ENCODE measurements at regions not wholly inside any gene's neighbourhood (a gene's known extent, or its start where the extent isn't known, plus 50 kb on each side); places are given as distances from the start of the nearest gene placed in this dataset.

GRCh38 chr12:116384691-116385485 lies 107.4 kb upstream of the MED13L start:
- no peak for TF ChIP-seq CTCF (IDR thresholded peaks at IDR 0.05; ENCODE audit: unreplicated experiment)
- Mint-ChIP-seq H3K27me3 (ENCODE audit: insufficient read depth, unreplicated experiment) (no peaks in the 10 kb centered on the region), H3K36me3 (ENCODE audit: insufficient read depth, unreplicated experiment) (no peaks in the 10 kb centered on the region), H3K9me3 (ENCODE audit: unreplicated experiment) (no peaks in the 10 kb centered on the region), H3K4me3 (ENCODE audit: unreplicated experiment) (no peak overlapping the region), H3K27ac (ENCODE audit: low read depth, unreplicated experiment) (no peak overlapping the region), H3K4me1 (ENCODE audit: insufficient read depth, unreplicated experiment) (peaks cover 28% of the 10 kb centered on the region)
- intact Hi-C loops (cut with micrococcal nuclease), result no loop called here
- ChIA-PET CTCF (interaction anchor here (0.6 to 0.7 kb wide), 2 partner anchors 215 to 560 kb away, joined by 3 to 4 read pairs; no protein-coding TSS in a partner anchor), POLR2A (interaction anchor here (0.9 kb wide), 1 partner anchor 20 kb away, joined by 3 read pairs; no protein-coding TSS in a partner anchor)
- no TSS peak for BruUV-seq (replicated peaks)
- no peak for DNase-seq (ENCODE audit: unreplicated experiment)

GRCh38 chr12:116385486-116386217 lies 108.2 kb upstream of the MED13L start:
- intact Hi-C loops (cut with micrococcal nuclease), result no loop called here
- H3K9me3 Mint-ChIP-seq (ENCODE audit: unreplicated experiment), result no peaks in the 10 kb centered on the region
- H3K27ac Mint-ChIP-seq (ENCODE audit: low read depth, unreplicated experiment), result no peak overlapping the region
- DNase-seq (ENCODE audit: unreplicated experiment), result no peak
- H3K27me3 Mint-ChIP-seq (ENCODE audit: insufficient read depth, unreplicated experiment), result no peaks in the 10 kb centered on the region
- POLR2A ChIA-PET, result interaction anchor here (0.7 to 0.9 kb wide), 2 partner anchors 21 to 31 kb away, joined by 3 to 4 read pairs; no protein-coding TSS in a partner anchor
- CTCF ChIA-PET, result interaction anchor here (0.6 to 1.1 kb wide), 3 partner anchors 14 to 559 kb away, joined by 3 to 4 read pairs (median 3); no protein-coding TSS in a partner anchor
- no peak overlapping the region for H3K4me3 Mint-ChIP-seq (ENCODE audit: unreplicated experiment)
- no TSS peak for BruUV-seq (replicated peaks)
- peaks cover 3% of the 10 kb centered on the region for H3K36me3 Mint-ChIP-seq (ENCODE audit: insufficient read depth, unreplicated experiment)
- peaks cover 36% of the 10 kb centered on the region for H3K4me1 Mint-ChIP-seq (ENCODE audit: insufficient read depth, unreplicated experiment)
- TF ChIP-seq CTCF (IDR thresholded peaks at IDR 0.05; ENCODE audit: unreplicated experiment), result no peak

- DNase-seq (ENCODE audit: unreplicated experiment), result no peak
Measured at GRCh38 chr12:116389326-116389725, 111.8 kb upstream of the MED13L start.

More at GRCh38 chr12:116389326-116389725, 111.8 kb upstream of the MED13L start:
- BruUV-seq (replicated peaks), result no TSS peak
- Mint-ChIP-seq H3K4me3 (ENCODE audit: unreplicated experiment) (no peak overlapping the region), H3K9me3 (ENCODE audit: unreplicated experiment) (no peaks in the 10 kb centered on the region), H3K27ac (ENCODE audit: low read depth, unreplicated experiment) (peak overlapping the region; percentile 81), H3K4me1 (ENCODE audit: insufficient read depth, unreplicated experiment) (peaks cover 18% of the 10 kb centered on the region), H3K36me3 (ENCODE audit: insufficient read depth, unreplicated experiment) (peaks cover 6% of the 10 kb centered on the region), H3K27me3 (ENCODE audit: insufficient read depth, unreplicated experiment) (no peaks in the 10 kb centered on the region)
- ChIA-PET POLR2A (interaction anchor here (0.6 to 1.5 kb wide), 5 partner anchors 11 to 170 kb away, joined by 3 to 7 read pairs (median 4); partner anchors contain the start of gene MAP1LC3B2), CTCF (interaction anchor here (0.6 to 0.8 kb wide), 3 partner anchors 184 to 1613 kb away, joined by 3 to 5 read pairs (median 3); no protein-coding TSS in a partner anchor)
- no peak for TF ChIP-seq CTCF (IDR thresholded peaks at IDR 0.05; ENCODE audit: unreplicated experiment)
- intact Hi-C loops (cut with micrococcal nuclease), result no loop called here
